ENCODE measurements at regions not wholly inside any gene's neighbourhood (a gene's known extent, or its start where the extent isn't known, plus 50 kb on each side); places are given as distances from the start of the nearest gene placed in this dataset.
A peak's percentile ranks its signal among the peaks of the same experiment; 100 is the strongest.
"Not testable (repeated sequence)": the region's sequence is repeated elsewhere in the genome, so short reads cannot be mapped to it uniquely, and the experiment has no call there.

DNA sequence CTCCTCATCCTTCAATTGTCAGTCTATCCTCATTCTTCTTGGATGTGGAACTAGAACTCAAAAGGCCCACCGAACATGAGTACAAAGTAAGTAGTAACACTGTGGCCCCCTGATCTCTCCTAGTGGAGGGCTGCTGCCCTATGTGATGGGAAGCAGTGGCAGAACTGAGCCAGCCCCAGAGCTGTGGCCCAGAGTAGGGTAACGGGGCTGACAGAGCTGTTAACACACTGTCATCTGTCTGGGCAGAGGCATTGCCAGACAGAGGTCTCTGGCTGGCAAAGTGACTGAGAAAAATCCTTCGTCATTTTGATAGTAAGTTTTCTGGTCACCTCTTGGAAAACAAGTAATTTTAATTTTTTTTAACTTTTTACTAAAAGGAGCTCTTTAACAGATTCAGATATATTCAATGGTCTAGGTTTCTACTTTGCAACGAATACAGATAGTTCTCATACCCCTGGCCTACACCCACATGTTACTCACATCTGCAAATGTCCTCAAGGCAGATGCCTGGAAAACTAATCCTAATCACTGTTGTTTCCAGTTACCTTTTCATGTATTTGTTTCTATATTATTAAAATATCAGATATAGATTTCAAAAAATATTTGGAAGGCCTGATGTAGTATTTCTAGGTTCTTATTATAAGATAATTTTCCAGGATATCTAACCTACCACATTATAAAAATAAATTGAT lies 588.7 kb downstream of the CPS1 start:
- no peak for DNase-seq

DNA sequence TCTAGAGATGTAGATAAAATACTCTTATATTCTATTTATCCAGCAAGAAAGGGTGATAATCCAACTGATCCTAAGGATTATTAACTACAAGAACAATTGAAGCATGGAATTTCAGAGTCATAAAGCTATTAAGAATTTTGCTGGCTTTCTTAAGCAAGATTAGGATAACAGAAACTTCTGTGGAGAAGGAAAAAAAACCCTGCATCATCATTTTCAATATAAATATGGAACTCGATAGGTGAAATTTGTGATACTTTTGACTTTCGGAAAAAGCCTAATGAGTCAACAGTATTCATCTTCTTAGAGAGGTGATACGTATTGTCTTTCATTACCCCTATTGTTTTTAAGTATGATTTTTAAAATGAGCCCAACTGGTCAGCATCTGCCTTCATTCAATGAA lies 593.3 kb downstream of the CPS1 start:
- DNase-seq, result no peak

DNA sequence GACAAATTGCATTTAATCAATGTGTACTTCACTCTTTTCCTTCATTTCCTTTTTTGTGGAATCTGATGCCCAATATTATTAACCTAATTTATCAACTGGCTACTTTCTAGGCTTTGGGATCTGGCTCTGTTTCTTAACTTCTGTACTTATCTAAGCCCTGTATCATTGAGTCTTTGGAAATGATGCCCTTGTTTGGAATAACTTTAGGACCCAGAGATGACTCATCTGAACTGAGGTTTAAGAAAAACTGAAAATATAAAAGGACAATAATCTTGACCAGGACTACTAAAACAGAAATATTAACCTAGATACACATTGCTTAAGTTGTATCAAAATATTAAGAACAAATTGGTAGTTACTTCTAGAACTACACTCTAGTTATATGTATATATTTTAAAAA lies 600.8 kb downstream of the CPS1 start:
- no peak for DNase-seq

DNA sequence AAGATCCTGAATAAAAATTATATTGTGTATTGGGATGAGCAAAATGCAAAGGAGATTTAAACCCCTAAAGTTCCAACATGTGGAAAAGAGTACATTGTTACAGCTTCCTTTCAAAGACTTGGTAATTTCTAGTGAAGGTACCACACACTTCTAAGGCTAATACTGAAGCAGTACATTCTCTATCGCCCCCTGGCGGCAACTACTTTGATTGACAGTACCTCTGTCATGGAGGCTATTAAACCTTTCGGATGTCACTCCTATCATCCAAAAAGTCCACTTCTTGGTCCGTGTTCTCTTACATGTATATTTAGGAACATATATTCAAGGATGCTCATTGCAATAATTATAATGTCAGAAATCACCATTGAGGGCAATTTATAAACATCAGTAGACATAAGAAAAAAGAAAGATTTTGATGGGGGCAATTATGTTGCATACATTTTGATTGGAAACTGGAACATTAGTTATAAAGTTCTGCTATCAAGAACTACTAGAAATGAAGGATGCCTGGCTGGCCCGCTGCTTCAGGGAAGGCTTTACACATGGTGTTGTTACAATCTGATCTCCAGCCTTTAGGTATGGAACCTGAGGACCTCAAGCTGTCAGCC lies 601.6 kb downstream of the CPS1 start:
- DNase-seq, result peak; percentile 55

DNA sequence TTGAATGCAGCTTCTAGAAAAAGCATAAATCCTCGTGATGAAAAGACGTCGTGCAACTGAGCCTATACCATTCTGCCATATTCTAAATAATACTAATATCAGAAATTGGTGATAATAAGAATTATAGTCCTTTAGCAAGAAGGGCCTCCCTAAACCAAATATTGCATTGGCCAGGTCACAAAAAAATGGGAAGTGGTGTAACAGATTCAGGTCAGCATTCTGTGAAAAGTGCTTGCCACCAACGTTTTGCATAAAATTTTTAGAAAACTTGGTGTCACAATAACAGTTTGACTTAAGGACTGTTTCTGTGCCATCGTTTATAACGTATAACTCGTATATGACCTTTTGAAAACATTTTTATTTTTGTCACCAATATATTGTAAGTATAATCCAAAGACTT lies 603.6 kb downstream of the CPS1 start:
- DNase-seq, result no peak

DNA sequence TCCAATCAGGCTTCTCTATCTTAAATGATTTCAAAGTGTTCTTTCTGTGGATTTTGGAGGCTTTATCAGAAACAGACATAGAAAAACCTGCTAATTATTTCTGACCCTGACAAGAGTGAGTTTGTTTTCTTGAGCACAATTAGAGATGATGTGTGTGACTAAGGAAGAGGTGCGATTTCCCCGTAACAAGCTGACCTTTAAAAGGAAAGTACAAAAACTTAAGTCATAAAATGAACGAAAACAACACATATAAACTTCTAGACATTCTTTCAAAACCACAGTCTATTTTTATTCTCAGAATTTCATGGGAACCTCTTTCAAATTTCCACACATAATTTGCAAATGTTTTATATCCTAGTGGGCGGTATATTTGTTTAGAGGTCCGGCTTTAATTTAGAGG lies 604.8 kb downstream of the CPS1 start:
- DNase-seq, result no peak

DNA sequence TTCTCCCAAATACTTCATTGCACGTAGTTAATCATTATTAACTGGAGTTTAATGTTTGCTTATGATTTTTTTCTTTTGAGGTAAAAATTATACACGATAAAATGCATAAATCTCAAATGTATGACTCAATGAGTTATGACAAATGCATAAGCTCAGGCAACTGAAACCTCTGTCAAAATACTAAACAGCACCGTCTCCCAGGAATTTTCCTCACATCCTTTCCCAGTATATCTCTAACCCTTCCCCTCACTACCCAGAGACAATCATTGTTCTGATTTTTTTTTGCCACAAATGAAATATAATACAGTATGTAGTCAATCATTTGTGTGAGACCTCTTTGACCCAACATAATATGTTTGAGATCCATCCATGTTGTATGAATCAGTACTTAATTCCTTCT lies 606.5 kb downstream of the CPS1 start:
- DNase-seq, result no peak

DNA sequence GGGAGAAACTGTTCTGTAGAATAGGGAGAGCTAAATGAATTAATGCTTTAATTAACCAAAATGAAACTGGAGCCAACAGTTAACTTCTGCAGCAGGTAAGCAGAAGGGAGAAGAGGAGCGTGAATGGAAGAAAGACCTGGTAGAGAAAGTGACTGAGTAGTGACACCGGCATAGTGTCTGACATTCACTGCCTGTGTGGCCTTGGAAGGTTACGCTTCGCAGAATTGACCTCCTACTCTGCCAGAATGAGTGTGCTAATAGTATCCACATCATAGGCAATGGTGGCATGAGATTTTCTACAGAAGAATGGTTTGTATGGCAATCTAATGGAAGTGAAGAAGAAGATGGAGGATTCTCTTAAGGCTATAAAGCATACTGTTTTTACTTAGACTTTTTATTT lies 614.4 kb downstream of the CPS1 start:
- DNase-seq, result no peak

DNA sequence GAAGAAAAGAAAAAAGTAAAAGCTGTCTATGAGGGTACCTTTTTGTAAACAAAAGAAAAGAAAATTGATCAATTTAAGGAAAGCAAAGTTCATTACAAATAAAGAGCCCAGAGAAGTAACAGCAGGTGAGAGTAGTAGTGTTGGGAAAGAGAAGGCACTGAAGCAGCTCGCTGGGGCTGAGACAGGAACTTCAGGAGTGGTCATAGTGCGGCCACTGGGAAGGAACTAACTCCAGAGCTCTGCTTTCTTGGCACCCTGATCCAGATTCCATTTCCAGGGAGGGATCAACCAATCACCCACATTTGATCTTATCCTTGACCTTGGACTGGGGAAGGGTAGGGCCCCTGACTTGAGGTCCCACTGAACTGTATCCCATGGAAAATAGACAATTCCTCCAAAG lies 617.6 kb downstream of the CPS1 start:
- DNase-seq, result no peak

DNA sequence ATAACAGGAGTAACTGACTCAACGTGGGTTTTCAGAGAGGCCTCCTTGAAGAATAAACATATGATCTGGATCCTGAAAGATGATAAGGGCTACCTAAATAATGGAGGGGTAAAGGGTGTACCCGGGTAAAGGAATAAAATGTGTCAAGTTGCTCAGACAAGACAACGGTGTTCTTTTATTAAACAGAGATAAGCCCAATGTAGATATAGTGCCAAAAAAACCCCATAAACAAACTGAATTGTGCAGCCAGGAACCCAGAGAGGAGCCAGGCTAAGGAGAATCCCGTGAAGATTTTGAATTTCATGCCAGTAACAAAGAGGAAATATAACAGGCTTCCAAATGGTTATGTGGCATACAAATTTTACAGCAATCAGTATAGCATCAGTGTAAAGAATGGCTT lies 618.2 kb downstream of the CPS1 start:
- DNase-seq, result no peak

DNA sequence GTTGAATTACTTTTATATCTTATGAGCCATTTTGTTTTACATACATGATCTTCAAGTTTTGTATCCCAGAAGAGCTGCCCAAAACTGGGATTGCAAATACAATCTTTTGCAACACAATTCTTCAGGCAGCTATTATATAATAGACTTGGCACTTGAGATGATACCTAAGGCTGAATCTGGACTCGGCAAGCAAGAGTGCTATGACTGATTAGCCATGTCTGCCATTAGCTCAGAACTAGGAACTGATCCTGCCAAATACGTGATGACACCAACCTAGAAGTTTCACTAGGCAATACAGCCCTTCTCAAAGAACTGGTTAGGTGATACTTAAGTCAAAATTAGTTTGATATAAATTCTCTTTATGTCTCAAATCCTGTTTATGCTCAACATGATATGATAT lies 619.6 kb downstream of the CPS1 start:
- no peak for DNase-seq

DNA sequence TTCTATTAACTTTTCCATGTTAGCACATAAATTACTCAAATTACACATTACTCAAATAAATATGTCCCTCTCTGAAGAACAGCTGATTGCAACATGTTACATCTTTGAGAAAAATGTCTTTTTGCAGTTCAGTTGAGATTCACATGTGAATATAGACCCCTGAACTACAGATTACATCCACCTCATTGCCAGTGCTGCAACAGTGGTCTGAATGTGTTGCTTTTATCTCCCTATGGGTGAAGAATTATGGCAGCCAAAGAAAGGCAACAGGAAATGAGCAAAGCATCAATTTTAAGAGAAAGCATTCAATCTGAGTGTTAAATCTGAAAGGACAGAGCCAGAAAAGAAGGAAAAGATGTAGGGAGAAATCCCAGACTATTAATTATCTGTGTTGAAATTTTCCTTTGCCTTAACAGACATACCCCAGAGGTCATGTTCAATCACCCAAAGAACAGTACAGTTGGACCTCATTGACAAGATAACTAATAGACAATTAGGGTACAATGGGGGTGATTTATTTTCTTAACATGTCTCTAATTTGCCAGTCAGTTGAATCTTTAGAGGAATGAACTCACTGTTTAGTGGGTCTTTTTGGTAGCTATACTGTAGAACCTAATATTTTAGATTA lies 620.2 kb downstream of the CPS1 start:
- DNase-seq, result no peak

DNA sequence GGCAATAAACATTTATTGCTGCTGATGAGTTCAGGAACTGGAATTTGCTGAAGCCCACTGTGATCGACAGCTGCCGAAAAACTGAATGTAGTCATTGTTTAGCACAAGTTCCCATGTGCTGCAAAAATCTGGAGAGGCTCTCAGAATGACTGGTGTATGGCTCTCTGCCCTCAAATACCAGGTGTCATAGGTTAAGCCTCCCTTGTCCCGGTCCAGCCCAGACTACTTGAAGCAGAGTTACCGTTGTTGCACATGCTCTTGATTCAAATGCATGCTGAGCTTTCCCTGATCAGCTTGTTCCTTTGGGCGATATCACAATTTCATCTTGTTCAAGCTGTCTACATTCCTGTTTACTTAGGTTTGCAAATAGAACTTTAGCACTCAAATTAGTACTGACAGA lies 625.2 kb downstream of the CPS1 start:
- no peak for DNase-seq

DNA sequence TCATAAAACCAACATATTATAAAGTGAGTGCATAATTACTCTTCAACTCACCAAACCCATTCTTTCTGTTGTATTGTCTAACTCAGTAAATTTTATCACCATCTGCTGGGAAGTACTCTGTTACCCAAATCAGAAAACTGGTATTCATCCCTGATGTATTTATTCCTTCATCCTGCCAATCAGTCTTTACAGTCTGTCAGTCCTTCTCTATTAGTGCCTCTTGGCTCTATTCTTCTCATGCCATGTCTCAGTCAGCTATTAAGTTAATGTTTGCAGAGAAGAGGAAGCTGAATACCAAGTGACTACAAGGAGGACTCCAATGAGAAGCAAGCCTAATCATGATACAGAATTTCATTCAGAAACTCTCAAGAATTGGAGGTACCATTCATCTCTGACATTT lies 631.2 kb downstream of the CPS1 start:
- no peak for DNase-seq

DNA sequence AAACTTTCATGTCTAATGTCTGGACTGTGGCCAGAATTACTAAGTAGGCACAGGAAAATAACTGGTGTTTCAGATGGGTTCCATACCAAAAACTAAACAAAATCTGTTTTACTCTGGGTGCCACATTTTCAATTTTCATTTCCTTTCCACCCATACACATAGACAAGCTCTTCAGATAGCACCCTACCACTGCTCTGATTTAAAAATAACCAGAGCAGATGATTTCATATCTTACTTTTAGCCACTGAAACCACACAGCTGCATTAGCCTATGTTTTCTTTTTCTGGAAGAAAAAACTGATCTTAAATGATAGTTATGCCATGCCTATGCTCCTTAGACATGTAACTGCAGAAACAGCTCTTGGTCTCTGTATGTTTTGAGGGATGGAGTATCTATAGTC lies 647.6 kb downstream of the CPS1 start:
- DNase-seq, result no peak

DNA sequence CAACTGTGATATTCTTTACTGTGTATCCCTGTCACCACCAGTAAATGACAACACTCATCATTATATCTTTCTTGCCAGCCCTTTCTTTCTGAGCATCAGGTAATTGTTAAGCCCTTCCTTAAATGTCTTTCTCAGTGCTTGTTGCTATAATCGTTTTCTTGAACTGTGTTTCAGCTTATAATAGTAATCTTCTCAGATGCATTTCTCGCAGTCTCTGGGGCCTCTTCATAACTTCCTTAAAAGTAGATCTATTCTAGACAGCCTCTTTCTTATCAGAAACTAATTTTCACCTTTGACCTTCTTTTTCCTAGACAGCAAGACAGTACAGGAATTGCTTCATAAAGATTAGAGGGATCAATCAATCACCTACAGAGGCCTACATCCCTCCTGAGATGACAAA lies 648.1 kb downstream of the CPS1 start:
- no peak for DNase-seq

DNA sequence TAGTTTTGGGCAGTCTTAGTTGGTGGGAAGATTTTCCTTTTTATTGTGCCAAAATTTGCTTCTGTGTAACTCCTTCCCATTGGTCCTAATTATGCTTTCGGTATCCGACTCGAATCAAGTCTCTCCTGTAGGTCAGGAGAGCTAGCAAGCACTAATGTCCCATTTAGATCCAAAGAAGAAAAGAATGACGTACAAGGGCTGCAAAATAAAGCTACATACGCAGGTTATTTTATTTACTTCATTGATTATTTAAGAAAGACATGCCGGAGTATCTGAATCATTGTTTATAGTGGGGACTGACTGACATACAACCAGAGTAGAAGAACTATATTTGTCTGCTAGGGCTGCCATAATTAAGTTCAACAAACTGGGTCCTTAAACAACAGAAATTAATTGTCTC lies 648.5 kb downstream of the CPS1 start:
- DNase-seq, result no peak

DNA sequence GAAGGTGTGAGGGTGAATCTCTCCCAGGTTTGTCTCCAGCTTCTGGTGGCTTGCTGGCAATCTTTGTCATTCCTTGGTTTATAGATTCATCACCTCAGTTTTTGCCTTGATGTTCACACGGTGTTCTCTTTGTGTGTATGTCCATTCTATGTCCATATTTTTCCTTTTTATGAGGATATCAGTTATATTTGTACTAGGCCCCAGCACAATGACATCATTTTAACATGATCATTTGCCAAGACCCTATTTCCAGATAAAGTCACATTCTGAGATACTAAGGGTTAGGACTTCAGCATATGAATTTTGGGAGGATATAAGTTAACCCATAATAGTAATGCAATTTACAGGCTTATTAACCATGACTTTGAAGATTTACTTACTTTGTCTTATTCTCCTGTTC lies 649.0 kb downstream of the CPS1 start:
- DNase-seq, result no peak

DNA sequence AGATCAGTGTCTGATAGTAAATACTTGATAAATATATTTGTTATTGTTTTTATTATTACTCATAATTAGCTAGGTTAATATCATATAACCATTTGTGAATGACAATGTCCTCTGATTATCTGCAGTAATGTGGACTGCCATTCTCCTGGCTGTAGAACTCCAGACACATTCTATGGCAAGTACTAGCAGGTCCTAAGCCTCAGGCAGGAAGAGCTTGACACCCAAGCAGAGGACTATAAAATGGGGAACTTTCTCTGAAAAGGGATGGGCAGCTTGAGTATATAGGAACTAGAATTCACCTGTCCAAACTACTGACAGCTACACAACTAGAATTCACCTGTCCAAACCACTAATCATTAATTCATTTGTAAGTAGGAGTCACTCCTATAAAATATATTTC lies 649.4 kb downstream of the CPS1 start:
- no peak for DNase-seq

DNA sequence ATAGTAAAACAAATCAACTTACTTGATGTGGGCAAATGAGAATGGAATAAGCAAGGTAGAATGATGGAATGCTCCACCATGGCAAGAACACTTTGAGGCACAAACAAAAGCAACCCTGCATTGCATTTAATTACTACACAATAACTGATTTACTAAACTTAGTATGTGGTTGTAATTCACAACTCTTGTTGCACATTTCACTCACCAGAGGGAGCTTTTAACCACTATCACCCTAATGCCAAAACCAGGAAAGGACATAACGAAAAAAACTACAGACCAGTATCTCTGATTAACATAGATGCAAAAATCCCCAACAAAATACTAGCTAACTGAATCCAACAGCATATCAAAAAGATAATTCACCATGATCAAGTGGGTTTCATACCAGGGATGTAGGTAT lies 659.8 kb downstream of the CPS1 start:
- DNase-seq, result no peak

DNA sequence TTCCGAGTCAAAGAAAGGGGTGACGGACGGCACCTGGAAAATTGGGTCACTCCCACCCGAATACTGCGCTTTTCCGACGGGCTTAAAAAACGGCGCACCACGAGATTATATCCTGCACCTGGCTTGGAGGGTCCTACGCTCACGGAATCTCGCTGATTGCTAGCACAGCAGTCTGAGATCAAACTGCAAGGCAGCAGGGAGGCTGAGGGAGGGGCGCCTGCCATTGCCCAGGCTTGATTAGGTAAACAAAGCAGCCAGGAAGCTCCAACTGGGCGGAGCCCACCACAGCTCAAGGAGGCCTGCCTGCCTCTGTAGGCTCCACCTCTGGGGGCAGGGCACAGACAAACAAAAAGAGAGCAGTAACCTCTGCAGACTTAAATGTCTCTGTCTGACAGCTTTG lies 663.1 kb downstream of the CPS1 start:
- not testable (repeated sequence) for DNase-seq

DNA sequence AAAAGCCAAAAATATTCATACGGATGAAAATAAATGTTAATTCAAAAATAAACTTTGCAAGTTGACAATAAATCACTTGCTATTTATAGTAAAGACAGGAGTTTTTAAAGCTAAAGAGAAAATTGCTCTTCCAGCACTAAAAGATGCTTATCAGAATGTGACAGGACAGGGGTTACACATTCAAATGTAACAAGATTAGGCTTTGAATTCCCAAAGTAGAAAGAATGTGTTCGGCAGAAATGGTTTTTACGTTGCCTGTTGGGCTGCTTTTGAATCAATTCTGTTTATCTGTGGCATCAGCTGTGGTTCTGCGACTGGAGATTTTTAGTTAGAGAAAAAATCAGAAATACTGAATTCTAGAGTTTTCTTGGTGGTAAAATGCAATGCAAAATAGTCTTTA lies 669.4 kb downstream of the CPS1 start:
- no peak for DNase-seq

DNA sequence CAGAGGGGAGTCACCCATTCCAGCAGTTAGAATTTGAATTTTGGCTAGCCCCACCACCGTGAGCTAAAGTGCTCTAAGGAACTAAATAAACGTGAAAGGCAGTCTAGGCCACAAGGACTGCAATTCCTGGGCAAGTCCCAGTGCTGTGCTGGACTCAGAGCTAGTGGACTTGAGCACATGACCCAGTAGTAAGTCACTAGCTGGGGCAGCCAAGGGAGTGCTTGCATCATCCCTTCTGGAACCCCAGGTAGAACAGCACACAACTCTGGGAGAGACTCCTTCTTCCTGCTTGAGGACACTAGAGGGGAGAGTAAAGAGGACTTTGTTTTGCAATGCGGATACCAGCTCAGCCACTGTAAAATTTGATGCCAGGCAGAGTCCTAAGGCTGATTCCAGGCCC lies 672.2 kb downstream of the CPS1 start:
- no peak for DNase-seq

All from left kidney (tissue), 1 donor.